CD4-positive, alpha-beta T cell treated with Interleukin-17A for 1 hour (primary cell): ENCODE measurements at regions not wholly inside any gene's neighbourhood (a gene's known extent, or its start where the extent isn't known, plus 50 kb on each side); places are given as distances from the start of the nearest gene placed in this dataset.
"Not testable (repeated sequence)": the region's sequence is repeated elsewhere in the genome, so short reads cannot be mapped to it uniquely, and the experiment has no call there.

Source experiments
- DNase-seq: peaks from one replicate; pipeline ENCODE4 v3.0.0-alpha.2; 2020

DNA sequence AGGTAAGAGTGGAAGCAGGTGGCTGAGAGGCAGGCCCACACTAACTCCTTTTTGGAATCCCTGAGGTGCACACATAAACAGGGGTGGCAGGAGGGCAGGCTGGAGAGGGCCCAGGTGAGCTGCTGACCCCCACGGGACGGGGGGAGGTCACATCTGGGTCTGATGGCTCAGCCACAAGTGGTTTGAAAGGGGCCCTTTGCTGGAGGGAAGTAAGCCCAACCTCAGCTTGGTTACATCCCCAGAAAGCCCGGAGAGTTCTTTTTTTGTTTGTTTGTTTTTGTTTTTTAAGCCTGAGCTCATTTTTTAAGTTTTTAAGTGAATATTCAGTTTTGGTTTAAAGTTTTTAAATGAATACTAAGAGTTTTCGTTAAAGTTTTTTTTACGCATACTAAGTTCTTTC is 72.8 kb upstream of the CUX1 start:
- no peak for DNase-seq

DNA sequence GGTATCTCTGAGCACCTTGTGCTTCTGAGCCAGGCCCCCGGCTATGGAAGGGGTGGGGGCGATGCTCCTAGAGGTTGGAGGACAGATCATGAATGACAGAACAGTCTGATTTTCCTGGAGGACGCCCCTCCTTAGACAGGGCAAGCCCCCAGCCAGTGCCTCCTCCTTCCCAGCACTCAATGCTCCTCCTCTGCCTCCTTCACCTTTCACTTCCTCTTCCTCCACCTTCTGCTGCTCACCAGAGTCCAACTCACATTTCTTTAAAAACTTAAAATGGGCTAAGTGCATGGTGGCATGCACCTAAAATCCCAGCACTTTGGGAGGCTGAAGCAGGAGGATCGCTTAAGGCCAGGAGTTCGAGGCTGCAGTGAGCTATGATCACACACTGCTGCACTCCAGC is 71.1 kb upstream of the CUX1 start:
- DNase-seq, result no peak

DNA sequence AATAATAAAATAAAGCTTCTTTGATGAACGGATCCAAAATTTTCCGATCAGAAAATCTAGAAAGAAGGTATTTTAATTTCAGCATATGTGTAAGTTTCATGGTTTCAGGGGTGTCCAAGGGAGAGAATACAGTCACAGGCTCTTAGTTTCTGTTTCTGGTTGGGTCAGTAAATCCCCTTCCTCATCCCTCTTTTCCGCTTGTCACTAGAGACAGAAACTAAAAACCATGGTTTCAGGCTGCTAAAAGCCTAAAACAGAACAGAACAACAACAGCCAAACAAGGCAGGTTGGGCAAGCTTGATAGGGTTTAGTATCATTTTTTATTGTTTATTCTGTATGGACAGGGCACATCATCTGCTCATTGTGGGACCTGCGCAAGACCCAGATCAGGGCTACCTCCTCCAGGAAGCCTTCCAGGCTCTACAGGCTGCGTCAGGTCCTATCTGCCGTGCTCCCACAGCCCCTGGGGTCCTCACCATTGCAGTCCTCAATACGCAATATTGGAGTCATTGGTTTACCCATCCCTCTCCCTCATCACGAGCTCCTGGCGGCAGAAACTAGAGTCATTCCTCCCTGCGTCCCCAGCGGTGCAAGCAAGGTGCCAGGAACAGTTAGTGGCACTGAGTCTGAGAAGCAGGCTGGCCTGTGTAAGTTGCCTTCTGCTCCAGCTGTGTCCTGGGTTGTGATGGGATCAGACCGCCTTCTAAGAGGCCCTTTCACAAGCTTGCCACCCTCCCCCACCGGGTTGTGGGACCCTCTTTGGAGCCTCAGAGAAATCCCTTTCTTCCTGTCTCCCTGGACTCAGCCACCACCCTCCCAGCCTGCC is 70.2 kb upstream of the CUX1 start:
- DNase-seq, result no peak

DNA sequence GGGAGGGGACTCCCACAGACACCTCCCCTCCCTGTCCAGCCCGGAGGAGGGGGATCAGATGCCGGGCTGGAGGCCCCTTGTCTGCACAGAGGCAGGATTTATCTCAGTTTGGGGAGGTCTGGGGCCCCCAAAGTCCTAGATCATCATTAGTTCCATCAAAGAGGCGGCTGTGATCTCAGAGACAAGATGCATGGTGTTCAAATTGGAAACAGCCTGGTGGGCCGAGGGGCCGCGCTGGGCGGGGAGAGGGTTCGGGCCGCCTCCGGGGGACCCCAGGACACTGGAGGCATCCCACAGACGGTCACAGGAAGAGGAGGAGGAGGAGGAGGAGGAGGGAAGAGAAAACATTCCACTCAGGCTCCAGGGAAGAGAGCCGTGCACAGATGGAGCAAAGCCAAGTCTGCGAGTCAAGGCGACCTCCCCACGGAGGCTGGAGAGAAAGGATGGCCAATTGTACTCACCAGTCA is 69.5 kb upstream of the CUX1 start:
- no peak for DNase-seq

DNA sequence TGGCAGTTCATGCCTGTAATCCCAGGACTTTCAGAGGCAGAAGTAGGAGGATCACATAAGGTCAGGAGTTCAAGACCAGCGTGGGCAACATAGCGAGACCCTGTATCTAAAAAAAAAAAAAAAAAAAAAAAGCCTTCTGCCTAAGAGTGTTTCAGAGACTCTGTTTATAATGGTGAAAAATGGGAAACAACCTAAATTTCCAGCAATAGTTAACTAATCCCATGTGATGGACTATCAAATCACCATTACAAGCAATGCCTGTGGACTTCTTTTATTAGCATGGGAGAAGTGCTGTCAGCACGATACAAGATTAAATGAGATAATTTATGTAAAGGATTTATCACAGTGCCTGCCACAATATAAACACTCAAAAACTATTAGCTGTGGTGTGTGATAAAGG is 67.5 kb upstream of the CUX1 start:
- DNase-seq, result no peak

DNA sequence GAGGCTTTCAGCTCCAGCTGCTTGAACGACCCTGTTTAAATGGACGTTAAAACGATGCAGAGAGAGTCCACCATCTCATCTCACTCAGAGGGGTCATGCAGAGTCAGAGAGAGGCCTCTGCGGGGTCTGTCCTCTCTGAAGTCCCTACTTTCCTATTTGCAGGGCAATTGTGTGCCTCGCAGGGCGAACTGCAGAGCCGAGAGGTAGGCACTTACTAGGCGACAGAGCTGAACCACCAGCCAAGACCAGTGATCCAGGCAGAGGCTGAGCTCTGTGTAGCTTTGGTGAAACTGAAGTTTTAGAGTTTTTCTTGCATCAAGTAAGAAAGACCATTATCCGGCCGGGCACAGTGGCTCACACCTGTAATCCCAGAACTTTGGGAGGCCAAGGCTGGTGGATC is 64.1 kb upstream of the CUX1 start:
- no peak for DNase-seq

DNA sequence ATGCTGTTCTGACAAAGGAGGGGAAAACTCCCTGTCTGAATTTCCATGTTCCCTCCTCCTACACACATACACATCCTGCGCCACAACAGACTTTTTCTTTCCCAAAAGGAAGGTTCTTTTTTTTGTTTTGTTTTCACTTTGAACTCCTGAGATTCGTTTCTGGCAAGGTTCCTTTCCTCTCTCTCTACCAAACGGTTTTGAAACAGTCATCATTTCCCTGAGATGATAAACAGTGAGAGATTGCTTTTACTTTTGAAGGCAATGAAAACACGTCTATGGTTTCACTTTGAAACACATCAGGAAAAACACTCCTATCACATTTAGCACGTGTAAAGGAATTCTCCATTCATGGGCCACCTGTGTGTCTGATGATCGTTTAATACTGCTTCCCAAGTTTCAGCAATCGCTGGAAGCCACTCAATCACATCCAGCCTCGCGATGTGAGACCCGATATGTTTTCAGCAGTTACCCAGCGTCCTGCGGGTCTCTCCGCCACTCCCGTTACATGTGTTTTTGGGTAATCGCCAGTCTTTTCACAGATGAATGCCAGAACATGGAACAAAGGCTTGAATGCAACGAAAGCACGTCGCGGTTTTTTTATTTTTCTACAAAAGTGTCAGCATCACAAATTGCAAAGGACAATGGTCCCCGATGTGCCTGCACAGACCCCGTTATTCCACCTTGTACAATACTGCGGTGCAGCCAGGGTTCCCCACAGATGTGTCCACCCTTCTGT is 62.8 kb upstream of the CUX1 start:
- DNase-seq, result peak; percentile 3

DNA sequence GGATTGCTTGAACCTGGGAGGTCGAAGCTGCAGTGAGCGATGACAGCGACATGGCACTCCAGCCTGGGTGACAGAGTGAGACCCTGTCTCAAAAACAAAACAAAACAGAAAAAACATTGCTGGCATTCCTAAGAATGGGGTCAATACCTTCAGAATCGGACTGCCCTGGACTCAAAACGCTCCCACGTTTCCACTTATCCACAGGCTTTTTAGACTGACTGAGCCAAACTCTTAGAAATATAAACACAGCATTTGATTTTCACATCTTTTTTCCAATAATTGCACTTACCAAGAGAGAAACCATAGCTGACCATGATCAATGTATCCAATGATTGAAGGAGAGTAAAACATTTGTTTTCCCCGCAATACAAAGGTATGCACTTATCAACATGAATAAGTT is 59.5 kb upstream of the CUX1 start:
- no peak for DNase-seq

DNA sequence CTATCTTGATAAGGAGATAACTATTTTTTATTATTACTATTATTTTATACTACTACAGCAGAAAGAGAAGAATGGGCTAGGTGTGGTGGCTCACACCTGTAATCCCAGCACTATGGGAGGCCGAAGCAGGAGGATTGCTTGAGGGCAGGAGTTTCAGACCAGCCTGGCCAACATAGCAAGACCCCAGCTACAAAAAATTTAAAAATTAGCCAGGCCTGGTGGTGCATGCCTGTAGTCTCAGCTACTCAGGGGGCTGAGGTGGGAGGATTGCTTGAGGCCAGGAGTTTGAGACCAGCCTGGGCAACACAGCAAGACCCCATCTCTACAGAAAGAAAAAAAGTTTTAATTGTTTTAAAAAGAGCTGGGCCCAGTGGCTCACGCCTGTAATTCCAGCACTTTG is 58.9 kb upstream of the CUX1 start:
- DNase-seq, result not testable (repeated sequence)

DNA sequence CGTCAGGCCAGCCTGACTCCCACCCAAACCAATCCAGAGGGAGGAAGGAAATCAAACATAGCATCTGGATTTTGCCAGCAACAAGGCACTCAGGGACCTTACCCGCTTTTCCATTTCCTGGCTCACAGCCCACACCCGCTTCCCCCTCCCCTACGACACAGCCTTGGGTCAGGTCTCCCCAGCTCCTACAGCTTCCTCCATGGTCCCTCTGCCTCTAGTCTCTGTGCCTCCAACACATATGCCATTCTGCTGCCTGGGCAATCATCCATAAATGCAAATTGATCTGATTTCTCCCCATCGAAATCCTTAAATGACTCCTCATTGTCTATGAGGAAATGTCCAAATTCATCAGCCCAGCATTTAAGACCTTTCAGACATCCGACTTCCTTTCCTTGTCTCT is 53.2 kb upstream of the CUX1 start:
- DNase-seq, result no peak

DNA sequence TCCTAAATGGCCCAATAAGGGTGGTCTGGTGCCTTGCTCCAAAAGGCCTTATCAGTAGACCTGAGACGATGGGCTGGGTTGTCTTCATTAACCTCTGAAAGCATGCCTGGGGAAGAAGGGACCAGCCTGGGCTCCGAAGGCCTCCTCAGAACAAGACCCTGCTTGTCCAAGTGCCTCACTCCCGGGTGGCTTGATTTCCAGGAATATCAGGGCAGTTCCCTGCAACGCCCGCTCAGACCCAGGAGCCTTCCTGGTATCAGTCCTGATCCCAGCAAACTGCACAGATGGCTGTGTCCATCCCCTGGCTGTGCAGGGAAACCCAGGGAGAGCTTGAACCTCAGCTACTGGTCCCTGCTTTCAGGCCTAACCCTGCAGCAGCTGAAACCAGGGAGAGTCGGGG is 49.9 kb upstream of the CUX1 start:
- DNase-seq, result no peak
